ENCODE measurements at regions not wholly inside any gene's neighbourhood (a gene's known extent, or its start where the extent isn't known, plus 50 kb on each side); places are given as distances from the start of the nearest gene placed in this dataset.

- TF ChIP-seq, protein P1, sequence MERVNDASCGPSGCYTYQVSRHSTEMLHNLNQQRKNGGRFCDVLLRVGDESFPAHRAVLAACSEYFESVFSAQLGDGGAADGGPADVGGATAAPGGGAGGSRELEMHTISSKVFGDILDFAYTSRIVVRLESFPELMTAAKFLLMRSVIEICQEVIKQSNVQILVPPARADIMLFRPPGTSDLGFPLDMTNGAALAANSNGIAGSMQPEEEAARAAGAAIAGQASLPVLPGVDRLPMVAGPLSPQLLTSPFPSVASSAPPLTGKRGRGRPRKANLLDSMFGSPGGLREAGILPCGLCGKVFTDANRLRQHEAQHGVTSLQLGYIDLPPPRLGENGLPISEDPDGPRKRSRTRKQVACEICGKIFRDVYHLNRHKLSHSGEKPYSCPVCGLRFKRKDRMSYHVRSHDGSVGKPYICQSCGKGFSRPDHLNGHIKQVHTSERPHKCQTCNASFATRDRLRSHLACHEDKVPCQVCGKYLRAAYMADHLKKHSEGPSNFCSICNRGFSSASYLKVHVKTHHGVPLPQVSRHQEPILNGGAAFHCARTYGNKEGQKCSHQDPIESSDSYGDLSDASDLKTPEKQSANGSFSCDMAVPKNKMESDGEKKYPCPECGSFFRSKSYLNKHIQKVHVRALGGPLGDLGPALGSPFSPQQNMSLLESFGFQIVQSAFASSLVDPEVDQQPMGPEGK (CRISPR knock-in tag; IDR thresholded peaks at IDR 0.05; ENCODE audit: borderline replicate concordance), result no peak
- TF ChIP-seq ARNTL (CRISPR knock-in tag; IDR thresholded peaks at IDR 0.05; ENCODE audit: borderline replicate concordance, low read depth), result no peak
- no peak for TF ChIP-seq OSR1 (CRISPR knock-in tag; IDR thresholded peaks at IDR 0.05)
- TF ChIP-seq CSDC2 (CRISPR knock-in tag; IDR thresholded peaks at IDR 0.05), result no peak
- no peak for TF ChIP-seq ZFP3 (CRISPR knock-in tag; IDR thresholded peaks at IDR 0.05)
- TF ChIP-seq, protein P2, sequence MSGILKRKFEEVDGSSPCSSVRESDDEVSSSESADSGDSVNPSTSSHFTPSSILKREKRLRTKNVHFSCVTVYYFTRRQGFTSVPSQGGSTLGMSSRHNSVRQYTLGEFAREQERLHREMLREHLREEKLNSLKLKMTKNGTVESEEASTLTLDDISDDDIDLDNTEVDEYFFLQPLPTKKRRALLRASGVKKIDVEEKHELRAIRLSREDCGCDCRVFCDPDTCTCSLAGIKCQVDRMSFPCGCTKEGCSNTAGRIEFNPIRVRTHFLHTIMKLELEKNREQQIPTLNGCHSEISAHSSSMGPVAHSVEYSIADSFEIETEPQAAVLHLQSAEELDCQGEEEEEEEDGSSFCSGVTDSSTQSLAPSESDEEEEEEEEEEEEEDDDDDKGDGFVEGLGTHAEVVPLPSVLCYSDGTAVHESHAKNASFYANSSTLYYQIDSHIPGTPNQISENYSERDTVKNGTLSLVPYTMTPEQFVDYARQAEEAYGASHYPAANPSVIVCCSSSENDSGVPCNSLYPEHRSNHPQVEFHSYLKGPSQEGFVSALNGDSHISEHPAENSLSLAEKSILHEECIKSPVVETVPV (CRISPR knock-in tag; IDR thresholded peaks at IDR 0.05), result no peak
- no peak for TF ChIP-seq ESRRG (CRISPR knock-in tag; IDR thresholded peaks at IDR 0.05)
- TF ChIP-seq TCF4 (CRISPR knock-in tag; IDR thresholded peaks at IDR 0.05; ENCODE audit: borderline replicate concordance), result no peak
- TF ChIP-seq, protein P3, sequence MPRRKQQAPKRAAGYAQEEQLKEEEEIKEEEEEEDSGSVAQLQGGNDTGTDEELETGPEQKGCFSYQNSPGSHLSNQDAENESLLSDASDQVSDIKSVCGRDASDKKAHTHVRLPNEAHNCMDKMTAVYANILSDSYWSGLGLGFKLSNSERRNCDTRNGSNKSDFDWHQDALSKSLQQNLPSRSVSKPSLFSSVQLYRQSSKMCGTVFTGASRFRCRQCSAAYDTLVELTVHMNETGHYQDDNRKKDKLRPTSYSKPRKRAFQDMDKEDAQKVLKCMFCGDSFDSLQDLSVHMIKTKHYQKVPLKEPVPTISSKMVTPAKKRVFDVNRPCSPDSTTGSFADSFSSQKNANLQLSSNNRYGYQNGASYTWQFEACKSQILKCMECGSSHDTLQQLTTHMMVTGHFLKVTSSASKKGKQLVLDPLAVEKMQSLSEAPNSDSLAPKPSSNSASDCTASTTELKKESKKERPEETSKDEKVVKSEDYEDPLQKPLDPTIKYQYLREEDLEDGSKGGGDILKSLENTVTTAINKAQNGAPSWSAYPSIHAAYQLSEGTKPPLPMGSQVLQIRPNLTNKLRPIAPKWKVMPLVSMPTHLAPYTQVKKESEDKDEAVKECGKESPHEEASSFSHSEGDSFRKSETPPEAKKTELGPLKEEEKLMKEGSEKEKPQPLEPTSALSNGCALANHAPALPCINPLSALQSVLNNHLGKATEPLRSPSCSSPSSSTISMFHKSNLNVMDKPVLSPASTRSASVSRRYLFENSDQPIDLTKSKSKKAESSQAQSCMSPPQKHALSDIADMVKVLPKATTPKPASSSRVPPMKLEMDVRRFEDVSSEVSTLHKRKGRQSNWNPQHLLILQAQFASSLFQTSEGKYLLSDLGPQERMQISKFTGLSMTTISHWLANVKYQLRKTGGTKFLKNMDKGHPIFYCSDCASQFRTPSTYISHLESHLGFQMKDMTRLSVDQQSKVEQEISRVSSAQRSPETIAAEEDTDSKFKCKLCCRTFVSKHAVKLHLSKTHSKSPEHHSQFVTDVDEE (CRISPR knock-in tag; IDR thresholded peaks at IDR 0.05), result no peak
- TF ChIP-seq RARB (CRISPR knock-in tag; IDR thresholded peaks at IDR 0.05), result no peak
- no peak for TF ChIP-seq BACH2 (CRISPR knock-in tag; IDR thresholded peaks at IDR 0.05; ENCODE audit: borderline replicate concordance)
- no peak for TF ChIP-seq SNAI2 (CRISPR knock-in tag; IDR thresholded peaks at IDR 0.05)
- TF ChIP-seq ZNF565 (CRISPR knock-in tag; conservative IDR thresholded peaks at IDR 0.05; ENCODE audit: low read depth), result no peak
Measured at GRCh38 chr4:129883996-129884395, 788.0 kb downstream of the C4orf33 start.
